ENCODE measurements at regions not wholly inside any gene's neighbourhood (a gene's known extent, or its start where the extent isn't known, plus 50 kb on each side); places are given as distances from the start of the nearest gene placed in this dataset.

- H3K36me3 Mint-ChIP-seq (ENCODE audit: insufficient read depth, unreplicated experiment), result no peaks in the 10 kb centered on the region
- CTCF ChIA-PET, result no interaction called here
- TF ChIP-seq CTCF (IDR thresholded peaks at IDR 0.05; ENCODE audit: unreplicated experiment), result no peak
- DNase-seq, result no peak
- no peak overlapping the region for H3K4me3 Mint-ChIP-seq (ENCODE audit: low read depth, unreplicated experiment)
- H3K27ac Mint-ChIP-seq (ENCODE audit: unreplicated experiment), result no peak overlapping the region
- no peaks in the 10 kb centered on the region for H3K4me1 Mint-ChIP-seq (ENCODE audit: low read depth, unreplicated experiment)
- no peaks in the 10 kb centered on the region for H3K27me3 Mint-ChIP-seq (ENCODE audit: unreplicated experiment)
- H3K9me3 Mint-ChIP-seq (ENCODE audit: low read depth, unreplicated experiment), result no peaks in the 10 kb centered on the region
- intact Hi-C loops (cut with micrococcal nuclease; ENCODE audit: unreplicated experiment), result no loop called here
- BruUV-seq (replicated peaks), result no TSS peak
Measured at GRCh38 chr4:91914176-91914804, 389.5 kb upstream of the GRID2 start.

GRCh38 chr4:91916219-91916618, 387.5 kb upstream of the GRID2 start:
- CTCF ChIA-PET, result no interaction called here
- BruUV-seq (replicated peaks), result no TSS peak
- no peaks in the 10 kb centered on the region for H3K9me3 Mint-ChIP-seq (ENCODE audit: low read depth, unreplicated experiment)
- H3K27me3 Mint-ChIP-seq (ENCODE audit: unreplicated experiment), result no peaks in the 10 kb centered on the region
- H3K36me3 Mint-ChIP-seq (ENCODE audit: insufficient read depth, unreplicated experiment), result no peaks in the 10 kb centered on the region
- TF ChIP-seq CTCF (IDR thresholded peaks at IDR 0.05; ENCODE audit: unreplicated experiment), result no peak
- no peak overlapping the region for H3K4me3 Mint-ChIP-seq (ENCODE audit: low read depth, unreplicated experiment)
- intact Hi-C loops (cut with micrococcal nuclease; ENCODE audit: unreplicated experiment), result no loop called here
- H3K4me1 Mint-ChIP-seq (ENCODE audit: low read depth, unreplicated experiment), result no peaks in the 10 kb centered on the region
- no peak overlapping the region for H3K27ac Mint-ChIP-seq (ENCODE audit: unreplicated experiment)
- no peak for DNase-seq

- no peak for DNase-seq
- Mint-ChIP-seq H3K27ac (ENCODE audit: unreplicated experiment) (no peak overlapping the region), H3K9me3 (ENCODE audit: low read depth, unreplicated experiment) (no peaks in the 10 kb centered on the region), H3K4me1 (ENCODE audit: low read depth, unreplicated experiment) (no peaks in the 10 kb centered on the region), H3K27me3 (ENCODE audit: unreplicated experiment) (no peaks in the 10 kb centered on the region), H3K36me3 (ENCODE audit: insufficient read depth, unreplicated experiment) (no peaks in the 10 kb centered on the region), H3K4me3 (ENCODE audit: low read depth, unreplicated experiment) (no peak overlapping the region)
- BruUV-seq (replicated peaks), result no TSS peak
- intact Hi-C loops (cut with micrococcal nuclease; ENCODE audit: unreplicated experiment), result no loop called here
- CTCF ChIA-PET, result no interaction called here
- no peak for TF ChIP-seq CTCF (IDR thresholded peaks at IDR 0.05; ENCODE audit: unreplicated experiment)
Measured at GRCh38 chr4:91924625-91925024, 379.1 kb upstream of the GRID2 start.

GRCh38 chr4:91935217-91935616, 368.5 kb upstream of the GRID2 start:
- no peak overlapping the region for H3K27ac Mint-ChIP-seq (ENCODE audit: unreplicated experiment)
- no peaks in the 10 kb centered on the region for H3K36me3 Mint-ChIP-seq (ENCODE audit: insufficient read depth, unreplicated experiment)

More at GRCh38 chr4:91935217-91935616, 368.5 kb upstream of the GRID2 start:
- H3K27me3 Mint-ChIP-seq (ENCODE audit: unreplicated experiment), result no peaks in the 10 kb centered on the region
- H3K4me3 Mint-ChIP-seq (ENCODE audit: low read depth, unreplicated experiment), result no peak overlapping the region
- no peaks in the 10 kb centered on the region for H3K9me3 Mint-ChIP-seq (ENCODE audit: low read depth, unreplicated experiment)
- intact Hi-C loops (cut with micrococcal nuclease; ENCODE audit: unreplicated experiment), result no loop called here
- H3K4me1 Mint-ChIP-seq (ENCODE audit: low read depth, unreplicated experiment), result no peaks in the 10 kb centered on the region
- CTCF ChIA-PET, result no interaction called here
- no peak for TF ChIP-seq CTCF (IDR thresholded peaks at IDR 0.05; ENCODE audit: unreplicated experiment)
- BruUV-seq (replicated peaks), result no TSS peak
- DNase-seq, result no peak

Data from Calu3 (cell line).